Kidney glomerular epithelial cell (primary cell): ENCODE measurements at regions not wholly inside any gene's neighbourhood (a gene's known extent, or its start where the extent isn't known, plus 50 kb on each side); places are given as distances from the start of the nearest gene placed in this dataset.

Experiments used
- DNase-seq: peaks from one replicate; lab custom pipeline; 2025; lab: John Stamatoyannopoulos, UW

GRCh38 chr9:24488896-24489295, 56.8 kb downstream of the IZUMO3 start:
- no peak for DNase-seq

GRCh38 chr9:24487946-24488345, 57.8 kb downstream of the IZUMO3 start:
- DNase-seq: no peak

- no peak for DNase-seq
Measured at GRCh38 chr9:24487250-24487861, 58.3 kb downstream of the IZUMO3 start.

- DNase-seq: no peak
Measured at GRCh38 chr9:24479361-24480059, 66.2 kb downstream of the IZUMO3 start.

GRCh38 chr9:24464319-24464951, 81.3 kb downstream of the IZUMO3 start:
- peak; percentile 20 for DNase-seq

- DNase-seq: no peak
Measured at GRCh38 chr9:24462951-24463350, 82.7 kb downstream of the IZUMO3 start.

- no peak for DNase-seq
Measured at GRCh38 chr9:24460781-24461180, 84.9 kb downstream of the IZUMO3 start.

GRCh38 chr9:24459953-24460352, 85.7 kb downstream of the IZUMO3 start:
- no peak for DNase-seq

GRCh38 chr9:24451346-24451745, 94.4 kb downstream of the IZUMO3 start:
- no peak for DNase-seq

- no peak for DNase-seq
Measured at GRCh38 chr9:24449976-24450375, 95.7 kb downstream of the IZUMO3 start.

GRCh38 chr9:24439456-24439855, 106.2 kb downstream of the IZUMO3 start:
- DNase-seq: no peak

- DNase-seq: no peak
Measured at GRCh38 chr9:24438876-24439275, 106.8 kb downstream of the IZUMO3 start.

GRCh38 chr9:24436761-24437160, 108.9 kb downstream of the IZUMO3 start:
- no peak for DNase-seq

GRCh38 chr9:24434183-24434582, 111.5 kb downstream of the IZUMO3 start:
- DNase-seq: no peak

- no peak for DNase-seq
Measured at GRCh38 chr9:24416136-24416535, 129.6 kb downstream of the IZUMO3 start.

GRCh38 chr9:24413651-24414050, 132.0 kb downstream of the IZUMO3 start:
- DNase-seq: no peak

- DNase-seq: no peak
Measured at GRCh38 chr9:24398466-24398865, 147.2 kb downstream of the IZUMO3 start.

- no peak for DNase-seq
Measured at GRCh38 chr9:24391095-24391494, 154.6 kb downstream of the IZUMO3 start.

GRCh38 chr9:24385077-24385476, 160.6 kb downstream of the IZUMO3 start:
- DNase-seq: no peak

GRCh38 chr9:24382566-24382965, 163.1 kb downstream of the IZUMO3 start:
- DNase-seq: no peak

- DNase-seq: no peak
Measured at GRCh38 chr9:24381205-24381604, 164.5 kb downstream of the IZUMO3 start.

- no peak for DNase-seq
Measured at GRCh38 chr9:24359046-24359445, 186.7 kb downstream of the IZUMO3 start.

- DNase-seq: no peak
Measured at GRCh38 chr9:24351973-24352372, 193.7 kb downstream of the IZUMO3 start.
